Trophoblast cell (in vitro differentiated cells and primary cell): ENCODE measurements at regions not wholly inside any gene's neighbourhood (a gene's known extent, or its start where the extent isn't known, plus 50 kb on each side); places are given as distances from the start of the nearest gene placed in this dataset.
A peak's percentile ranks its signal among the peaks of the same experiment; 100 is the strongest.

Experiments used
- DNase-seq, 2 donors: peaks; one replicate each; pipeline ENCODE4 v3.0.0-alpha.2; 2016
- H2AFZ ChIP-seq: 2 replicates; pipeline ENCODE4 v1.6.1; 2013; ENCODE audit warnings: low read length, moderate library complexity, mild to moderate bottlenecking; ENCODE audit not compliant: insufficient read depth, poor library complexity
- H2AK5ac ChIP-seq: 2 replicates; pipeline ENCODE4 v1.6.1; 2013; ENCODE audit warnings: mild to moderate bottlenecking, low read length
- H2BK120ac ChIP-seq: 2 replicates; pipeline ENCODE4 v1.6.1; 2013; ENCODE audit warnings: low read length, mild to moderate bottlenecking, moderate library complexity; ENCODE audit not compliant: insufficient read depth, poor library complexity
- H2BK12ac ChIP-seq: 2 replicates; pipeline ENCODE4 v1.6.1; 2013; ENCODE audit warnings: mild to moderate bottlenecking, low read length, moderate library complexity
- H2BK5ac ChIP-seq: 2 replicates; pipeline ENCODE4 v1.6.1; 2013; ENCODE audit warnings: low read length, low read depth, moderate library complexity, mild to moderate bottlenecking; ENCODE audit not compliant: poor library complexity
- H3K14ac ChIP-seq: 2 replicates; pipeline ENCODE4 v1.6.1; 2013; ENCODE audit warnings: mild to moderate bottlenecking, low read length
- H3K18ac ChIP-seq: 2 replicates; pipeline ENCODE4 v1.6.1; 2013; ENCODE audit warnings: mild to moderate bottlenecking, low read length
- H3K23ac ChIP-seq: 2 replicates; pipeline ENCODE4 v1.6.1; 2013; ENCODE audit warnings: low read length
- H3K27ac ChIP-seq: 2 replicates; pipeline ENCODE4 v1.5.1; 2013; ENCODE audit warnings: low read depth, mild to moderate bottlenecking, inconsistent platforms, low read length, moderate library complexity
- H3K27me3 ChIP-seq: 2 replicates; pipeline ENCODE4 v1.6.1; 2013; ENCODE audit warnings: inconsistent platforms, mild to moderate bottlenecking, low read length, moderate library complexity; ENCODE audit not compliant: insufficient read depth
- H3K36me3 ChIP-seq, 2 experiments: 1 replicate in 1 of 2; 2 replicates in 1 of 2; pipeline ENCODE4 v1.6.1; 2013; ENCODE audit warnings: low read length in 2 of 2, mild to moderate bottlenecking in 2 of 2, moderate library complexity in 1 of 2; ENCODE audit not compliant: insufficient read depth in 2 of 2, control insufficient read depth in 1 of 2
- H3K4ac ChIP-seq: 2 replicates; pipeline ENCODE4 v1.6.1; 2013; ENCODE audit warnings: low read depth, mild to moderate bottlenecking, low read length, moderate library complexity
- H3K4me1 ChIP-seq, 2 experiments: 1 replicate in 1 of 2; 2 replicates in 1 of 2; pipeline ENCODE4 v1.6.1; 2013; ENCODE audit warnings: low read length in 2 of 2, mild to moderate bottlenecking in 2 of 2, moderate library complexity in 1 of 2; ENCODE audit not compliant: insufficient read depth in 2 of 2, control insufficient read depth in 1 of 2
- H3K4me2 ChIP-seq: 2 replicates; pipeline ENCODE4 v1.6.1; 2013; ENCODE audit warnings: inconsistent platforms, mild to moderate bottlenecking, low read length, moderate library complexity
- H3K4me3 ChIP-seq: 2 replicates; pipeline ENCODE4 v1.5.1; 2013; ENCODE audit warnings: mild to moderate bottlenecking, low read depth, low read length, inconsistent platforms
- H3K79me1 ChIP-seq: one replicate; pipeline ENCODE4 v1.6.1; 2013; ENCODE audit warnings: low read length
- H3K79me2 ChIP-seq: 2 replicates; pipeline ENCODE4 v1.6.1; 2013; ENCODE audit warnings: low read length, mild to moderate bottlenecking; ENCODE audit not compliant: control insufficient read depth, insufficient read depth, poor library complexity
- H3K9ac ChIP-seq: 2 replicates; pipeline ENCODE4 v1.6.1; 2013; ENCODE audit warnings: mild to moderate bottlenecking, low read length
- H3K9me3 ChIP-seq: 2 replicates; pipeline ENCODE4 v1.6.1; 2013; ENCODE audit warnings: low read depth, mild to moderate bottlenecking, control low read depth, inconsistent platforms, low read length; ENCODE audit not compliant: insufficient read depth
- H4K12ac ChIP-seq: 2 replicates; pipeline ENCODE4 v1.6.1; 2013; ENCODE audit warnings: low read depth, mild to moderate bottlenecking, low read length, moderate library complexity
- H4K8ac ChIP-seq: 2 replicates; pipeline ENCODE4 v1.6.1; 2013; ENCODE audit warnings: low read depth, mild to moderate bottlenecking, low read length, moderate library complexity
- H4K91ac ChIP-seq: one replicate; pipeline ENCODE4 v1.6.1; 2013; ENCODE audit warnings: low read depth, mild to moderate bottlenecking, low read length, moderate library complexity
- WGBS: extraction: QIAGEN DNeasy Blood & Tissue Kit; methylation state at CpG from one replicate; pipeline ENCODE4 v1.1.7; 2013; ENCODE audit warnings: missing lambda C conversion rate; ENCODE audit not compliant: insufficient read length, insufficient coverage; ENCODE audit errors: extremely low coverage; 5-methylcytosine and 5-hydroxymethylcytosine counted together

- H3K14ac ChIP-seq: no peak overlapping the region
- no peak overlapping the region for H4K91ac ChIP-seq
- H3K27me3 ChIP-seq: no peaks in the 10 kb centered on the region
- no peak overlapping the region for H2AFZ ChIP-seq
- no peak overlapping the region for H3K18ac ChIP-seq
- DNase-seq: no peak
- H3K79me2 ChIP-seq: no peaks in the 10 kb centered on the region
- H3K36me3 ChIP-seq: no peaks in the 10 kb centered on the region
- no peak overlapping the region for H2BK12ac ChIP-seq
- H2AK5ac ChIP-seq: no peak overlapping the region
- no peak overlapping the region for H2BK120ac ChIP-seq
- H3K23ac ChIP-seq: no peak overlapping the region
- no peak overlapping the region for H3K9ac ChIP-seq
- no peak overlapping the region for H3K27ac ChIP-seq
- no peaks in the 10 kb centered on the region for H3K9me3 ChIP-seq
- H3K4me1 ChIP-seq: peaks cover 0 to 5% of the 10 kb centered on the region in 2 experiments
- no peak overlapping the region for H3K4me3 ChIP-seq
- H2BK5ac ChIP-seq: no peak overlapping the region
- no peak overlapping the region for H4K8ac ChIP-seq
- H3K4ac ChIP-seq: no peak overlapping the region
- H3K79me1 ChIP-seq: peaks cover 4% of the 10 kb centered on the region
- no peak overlapping the region for H4K12ac ChIP-seq
- H3K4me2 ChIP-seq: no peak overlapping the region
These were observed 68.9 kb upstream of the BOC start for GRCh38 chr3:113142476-113142875.

GRCh38 chr3:113143353-113143752 is 68.0 kb upstream of the BOC start:
- Histone ChIP-seq H3K79me2 (no peaks in the 10 kb centered on the region), H3K4ac (no peak overlapping the region), H3K4me2 (no peak overlapping the region), H3K4me1 (peaks cover 5 to 11% of the 10 kb centered on the region in 2 experiments), H2AFZ (no peak overlapping the region), H2BK5ac (no peak overlapping the region), H2BK120ac (no peak overlapping the region), H3K14ac (no peak overlapping the region), H4K12ac (no peak overlapping the region), H3K18ac (no peak overlapping the region), H4K8ac (no peak overlapping the region), H3K9ac (no peak overlapping the region), H3K36me3 (no peaks in the 10 kb centered on the region), H2AK5ac (peak overlapping the region; percentile 88), H2BK12ac (peak overlapping the region; percentile 89), H3K4me3 (no peak overlapping the region), H3K79me1 (peaks cover 11% of the 10 kb centered on the region), H3K27me3 (no peaks in the 10 kb centered on the region), H3K23ac (no peak overlapping the region), H3K27ac (no peak overlapping the region), H3K9me3 (no peaks in the 10 kb centered on the region), H4K91ac (no peak overlapping the region)
- WGBS: no CpG with 5 or more reads among the region's 1 CpG
- DNase-seq: no peak

- H3K36me3 ChIP-seq: no peaks in the 10 kb centered on the region
- H2AFZ ChIP-seq: peak overlapping the region; percentile 60
- peak overlapping the region; percentile 95 for H2BK120ac ChIP-seq
- H3K4me3 ChIP-seq: no peak overlapping the region
- peak overlapping the region; percentile 91 for H2BK12ac ChIP-seq
- peaks cover 33% of the 10 kb centered on the region for H3K79me1 ChIP-seq
- WGBS: 100% methylated on average over 5 of the region's 9 CpGs
- peak overlapping the region; percentile 87 for H2AK5ac ChIP-seq
- peak overlapping the region; percentile 77 for H4K12ac ChIP-seq
- peak overlapping the region; percentile 98 for H4K91ac ChIP-seq
- H3K4me1 ChIP-seq: peaks cover 22 to 32% of the 10 kb centered on the region in 2 experiments
- H3K9me3 ChIP-seq: no peaks in the 10 kb centered on the region
- H3K4ac ChIP-seq: peak overlapping the region; percentile 81
- H3K23ac ChIP-seq: no peak overlapping the region
- H3K9ac ChIP-seq: no peak overlapping the region
- H2BK5ac ChIP-seq: peak overlapping the region; percentile 98
- H3K79me2 ChIP-seq: peaks cover 2% of the 10 kb centered on the region
- peak overlapping the region; percentile 77 for H3K14ac ChIP-seq
- H3K27ac ChIP-seq: peak overlapping the region; percentile 98
- H3K27me3 ChIP-seq: no peaks in the 10 kb centered on the region
- no peak for DNase-seq
- H4K8ac ChIP-seq: peak overlapping the region; percentile 81
- peak overlapping the region; percentile 85 for H3K18ac ChIP-seq
- peak overlapping the region; percentile 35 for H3K4me2 ChIP-seq
These were observed 63.6 kb upstream of the BOC start for GRCh38 chr3:113147681-113148261.

- no peak overlapping the region for H3K4me3 ChIP-seq
- DNase-seq: peak in 1 of 2 donors; percentile 8
- no peaks in the 10 kb centered on the region for H3K27me3 ChIP-seq
- H4K12ac ChIP-seq: peak overlapping the region; percentile 77
- no peaks in the 10 kb centered on the region for H3K36me3 ChIP-seq
- peak overlapping the region; percentile 91 for H2BK12ac ChIP-seq
- WGBS: no CpG with 5 or more reads among the region's 4 CpGs
- H4K91ac ChIP-seq: peak overlapping the region; percentile 98
- H3K9me3 ChIP-seq: no peaks in the 10 kb centered on the region
- peak overlapping the region; percentile 95 for H2BK120ac ChIP-seq
- H3K79me2 ChIP-seq: peaks cover 2% of the 10 kb centered on the region
- peak overlapping the region; percentile 98 for H3K27ac ChIP-seq
- H3K4me1 ChIP-seq: peaks cover 22 to 32% of the 10 kb centered on the region in 2 experiments
- peak overlapping the region; percentile 35 for H3K4me2 ChIP-seq
- no peak overlapping the region for H3K23ac ChIP-seq
- H4K8ac ChIP-seq: peak overlapping the region; percentile 89
- H3K9ac ChIP-seq: no peak overlapping the region
- H3K79me1 ChIP-seq: peaks cover 33% of the 10 kb centered on the region
- peak overlapping the region; percentile 93 for H2AK5ac ChIP-seq
- H2AFZ ChIP-seq: peak overlapping the region; percentile 60
- H3K14ac ChIP-seq: peak overlapping the region; percentile 77
- H3K18ac ChIP-seq: peak overlapping the region; percentile 85
- peak overlapping the region; percentile 81 for H3K4ac ChIP-seq
- H2BK5ac ChIP-seq: peak overlapping the region; percentile 98
These were observed 63.1 kb upstream of the BOC start for GRCh38 chr3:113148284-113148683.
